ENCODE measurements at regions not wholly inside any gene's neighbourhood (a gene's known extent, or its start where the extent isn't known, plus 50 kb on each side); places are given as distances from the start of the nearest gene placed in this dataset.

DNA sequence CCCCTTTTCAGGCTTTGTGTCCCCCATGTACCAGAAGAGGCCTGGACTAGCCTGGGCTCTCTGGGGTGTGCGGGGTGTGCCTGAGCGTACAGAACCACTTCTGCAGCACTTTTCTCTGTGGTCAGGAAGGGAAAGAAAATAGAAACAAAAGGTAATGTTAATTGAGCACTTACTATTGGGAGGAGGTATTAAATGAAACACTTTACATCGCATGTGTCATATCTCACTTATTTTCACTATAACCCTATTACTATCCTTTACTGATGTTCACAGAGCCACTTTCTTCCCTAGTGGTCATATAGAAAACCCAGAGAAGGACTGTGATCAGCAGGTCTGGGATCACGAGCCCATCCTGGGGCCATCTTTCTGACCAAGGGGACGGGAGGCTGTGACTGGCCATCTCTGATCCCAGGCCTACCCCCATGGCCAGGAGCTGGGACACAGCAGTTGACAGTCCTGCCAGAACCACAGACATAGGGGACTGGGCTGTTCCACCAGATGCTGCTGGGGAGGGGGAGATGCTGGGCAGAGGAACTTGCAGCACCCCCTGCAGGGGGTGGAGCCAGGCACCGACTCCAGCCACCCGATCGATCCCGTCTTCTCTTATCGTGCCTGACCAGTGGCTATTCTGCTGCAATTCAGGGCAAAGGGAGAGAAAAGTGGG lies 107.6 kb downstream of the VEGFA start:
- peaks cover 0 to 2% (median 0%) of the 10 kb centered on the region in 3 donors for H3K9me3 ChIP-seq (ENCODE audit: control extremely low read depth in 1 of 3, control insufficient read depth in 2 of 3, insufficient read depth in 1 of 3, low read length in 2 of 3)
- H3K36me3 ChIP-seq (replicated peaks in 1 of 2; ENCODE audit: control extremely low read depth in 1 of 2, control insufficient read depth in 1 of 2, extremely low read depth in 1 of 2, insufficient read depth in 2 of 2, low read length in 1 of 2): no peaks in the 10 kb centered on the region
- H3K4me3 Mint-ChIP-seq: no peak overlapping the region
- TF ChIP-seq EZH2 (IDR thresholded peaks at IDR 0.05; ENCODE audit: borderline replicate concordance, insufficient read depth, low read depth, low read length, poor library complexity, severe bottlenecking): no peak
- TF ChIP-seq, protein P1, sequence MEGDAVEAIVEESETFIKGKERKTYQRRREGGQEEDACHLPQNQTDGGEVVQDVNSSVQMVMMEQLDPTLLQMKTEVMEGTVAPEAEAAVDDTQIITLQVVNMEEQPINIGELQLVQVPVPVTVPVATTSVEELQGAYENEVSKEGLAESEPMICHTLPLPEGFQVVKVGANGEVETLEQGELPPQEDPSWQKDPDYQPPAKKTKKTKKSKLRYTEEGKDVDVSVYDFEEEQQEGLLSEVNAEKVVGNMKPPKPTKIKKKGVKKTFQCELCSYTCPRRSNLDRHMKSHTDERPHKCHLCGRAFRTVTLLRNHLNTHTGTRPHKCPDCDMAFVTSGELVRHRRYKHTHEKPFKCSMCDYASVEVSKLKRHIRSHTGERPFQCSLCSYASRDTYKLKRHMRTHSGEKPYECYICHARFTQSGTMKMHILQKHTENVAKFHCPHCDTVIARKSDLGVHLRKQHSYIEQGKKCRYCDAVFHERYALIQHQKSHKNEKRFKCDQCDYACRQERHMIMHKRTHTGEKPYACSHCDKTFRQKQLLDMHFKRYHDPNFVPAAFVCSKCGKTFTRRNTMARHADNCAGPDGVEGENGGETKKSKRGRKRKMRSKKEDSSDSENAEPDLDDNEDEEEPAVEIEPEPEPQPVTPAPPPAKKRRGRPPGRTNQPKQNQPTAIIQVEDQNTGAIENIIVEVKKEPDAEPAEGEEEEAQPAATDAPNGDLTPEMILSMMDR (IDR thresholded peaks at IDR 0.05): no peak
- ChIA-PET POLR2A (no interaction called here), CTCF (no interaction called here)
- H3K4me1 Mint-ChIP-seq: no peaks in the 10 kb centered on the region
- WGBS (ENCODE audit: insufficient coverage): 74% methylated on average over 2 of the region's 10 CpGs
- H2AFZ ChIP-seq (ENCODE audit: insufficient read depth, low read depth, low read length, poor library complexity, severe bottlenecking): no peak overlapping the region
- H3K79me2 ChIP-seq (ENCODE audit: control insufficient read depth, insufficient read depth, low read length): no peaks in the 10 kb centered on the region
- H4K20me1 ChIP-seq (ENCODE audit: control insufficient read depth, insufficient read depth, low read length, poor library complexity, severe bottlenecking): no peaks in the 10 kb centered on the region
- intact Hi-C loops (cut with micrococcal nuclease): no loop called here
- ATAC-seq (ENCODE audit: low read depth) (no peak), DNase-seq (no peak)
- no peak overlapping the region for H3K27ac ChIP-seq (ENCODE audit: low read length in 2 of 2)
- H3K4me2 ChIP-seq (replicated peaks; ENCODE audit: low read depth, low read length, poor library complexity, severe bottlenecking): no peak overlapping the region
- no peaks in the 10 kb centered on the region for H3K9me3 Mint-ChIP-seq (ENCODE audit: insufficient read depth)
- no peaks in the 10 kb centered on the region for H3K27me3 ChIP-seq (replicated peaks in 1 of 4; ENCODE audit: control extremely low read depth in 1 of 4, control insufficient read depth in 3 of 4, insufficient read depth in 4 of 4, low read length in 3 of 4)
- no peaks in the 10 kb centered on the region for H3K27me3 Mint-ChIP-seq
- H3K4me3 ChIP-seq (ENCODE audit: control extremely low read depth in 1 of 5, extremely low read depth in 1 of 5, insufficient read depth in 1 of 5, low read depth in 2 of 5, low read length in 4 of 5): no peak overlapping the region
- H3K9ac ChIP-seq (ENCODE audit: low read length): no peak overlapping the region
- H3K27ac Mint-ChIP-seq: no peak overlapping the region
- no peaks in the 10 kb centered on the region for H3K4me1 ChIP-seq (ENCODE audit: control insufficient read depth in 2 of 2, insufficient read depth in 2 of 2, low read length in 2 of 2)

DNA sequence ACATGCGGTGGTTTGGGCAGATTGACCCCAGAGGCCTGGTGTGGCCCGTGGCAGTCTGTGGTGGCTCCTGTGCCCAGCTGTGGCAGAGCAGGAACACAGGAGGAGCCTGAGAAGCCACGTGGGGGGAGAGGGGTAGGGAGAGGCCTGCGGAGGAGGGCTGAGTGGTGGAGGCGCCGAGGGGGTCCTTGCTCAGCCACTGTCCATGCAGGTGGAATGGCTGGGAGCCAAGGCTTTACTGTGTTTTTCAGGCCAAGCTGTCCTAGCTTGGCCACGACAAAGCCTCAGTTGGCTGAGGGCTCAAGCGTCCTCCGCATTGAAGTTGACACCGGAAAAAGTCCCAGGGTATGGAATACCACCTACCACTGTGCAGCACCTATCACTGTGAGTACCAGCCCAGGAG lies 107.0 kb downstream of the VEGFA start:
- Mint-ChIP-seq H3K27me3 (no peaks in the 10 kb centered on the region), H3K9me3 (ENCODE audit: insufficient read depth) (no peaks in the 10 kb centered on the region), H3K27ac (no peak overlapping the region), H3K4me3 (no peak overlapping the region), H3K4me1 (no peaks in the 10 kb centered on the region)
- H2AFZ ChIP-seq (ENCODE audit: insufficient read depth, low read depth, low read length, poor library complexity, severe bottlenecking): no peak overlapping the region
- 85% methylated on average over 10 of the region's 10 CpGs for WGBS (ENCODE audit: insufficient coverage)
- H3K4me1 ChIP-seq (ENCODE audit: control insufficient read depth in 2 of 2, insufficient read depth in 2 of 2, low read length in 2 of 2): no peaks in the 10 kb centered on the region
- no peaks in the 10 kb centered on the region for H3K36me3 ChIP-seq (replicated peaks in 1 of 2; ENCODE audit: control extremely low read depth in 1 of 2, control insufficient read depth in 1 of 2, extremely low read depth in 1 of 2, insufficient read depth in 2 of 2, low read length in 1 of 2)
- H3K4me3 ChIP-seq (ENCODE audit: control extremely low read depth in 1 of 5, extremely low read depth in 1 of 5, insufficient read depth in 1 of 5, low read depth in 2 of 5, low read length in 4 of 5): no peak overlapping the region
- no peaks in the 10 kb centered on the region for H3K79me2 ChIP-seq (ENCODE audit: control insufficient read depth, insufficient read depth, low read length)
- TF ChIP-seq, protein P1 (IDR thresholded peaks at IDR 0.05): no peak
- no peak for TF ChIP-seq EZH2 (IDR thresholded peaks at IDR 0.05; ENCODE audit: borderline replicate concordance, insufficient read depth, low read depth, low read length, poor library complexity, severe bottlenecking)
- H3K27ac ChIP-seq (ENCODE audit: low read length in 2 of 2): no peak overlapping the region
- H3K4me2 ChIP-seq (replicated peaks; ENCODE audit: low read depth, low read length, poor library complexity, severe bottlenecking): no peak overlapping the region
- H3K9ac ChIP-seq (ENCODE audit: low read length): no peak overlapping the region
- ChIA-PET CTCF (no interaction called here), POLR2A (no interaction called here)
- no peaks in the 10 kb centered on the region for H3K27me3 ChIP-seq (replicated peaks in 1 of 4; ENCODE audit: control extremely low read depth in 1 of 4, control insufficient read depth in 3 of 4, insufficient read depth in 4 of 4, low read length in 3 of 4)
- H3K9me3 ChIP-seq (ENCODE audit: control extremely low read depth in 1 of 3, control insufficient read depth in 2 of 3, insufficient read depth in 1 of 3, low read length in 2 of 3): no peaks in the 10 kb centered on the region
- no peaks in the 10 kb centered on the region for H4K20me1 ChIP-seq (ENCODE audit: control insufficient read depth, insufficient read depth, low read length, poor library complexity, severe bottlenecking)
- DNase-seq (no peak), ATAC-seq (ENCODE audit: low read depth) (no peak)
- intact Hi-C loops (cut with micrococcal nuclease): no loop called here

Data from B cell (primary cell).